Peyer's patch (tissue), 4 donors: ENCODE measurements at regions not wholly inside any gene's neighbourhood (a gene's known extent, or its start where the extent isn't known, plus 50 kb on each side); places are given as distances from the start of the nearest gene placed in this dataset.

Experiments used
- POLR2A ChIP-seq, 2 donors: fragments of 450-650 bp; IDR thresholded peaks; one replicate each; pipeline ENCODE4 v1.5.1; 2017; ENCODE audit warnings: antibody characterized with exemption in 2 of 2, mild to moderate bottlenecking in 2 of 2, moderate library complexity in 2 of 2
- TF ChIP-seq, protein P1 (sequence below), 6 experiments: fragments of 450-650 bp in 4 of 6; fragments of 200-600 bp in 2 of 6; sonication (generic) in 1 of 6; IDR thresholded peaks; one replicate each; pipeline ENCODE4 v1.5.1; 2017 to 2019; ENCODE audit warnings: antibody characterized with exemption in 6 of 6, mild to moderate bottlenecking in 3 of 6, moderate library complexity in 1 of 6

DNA sequence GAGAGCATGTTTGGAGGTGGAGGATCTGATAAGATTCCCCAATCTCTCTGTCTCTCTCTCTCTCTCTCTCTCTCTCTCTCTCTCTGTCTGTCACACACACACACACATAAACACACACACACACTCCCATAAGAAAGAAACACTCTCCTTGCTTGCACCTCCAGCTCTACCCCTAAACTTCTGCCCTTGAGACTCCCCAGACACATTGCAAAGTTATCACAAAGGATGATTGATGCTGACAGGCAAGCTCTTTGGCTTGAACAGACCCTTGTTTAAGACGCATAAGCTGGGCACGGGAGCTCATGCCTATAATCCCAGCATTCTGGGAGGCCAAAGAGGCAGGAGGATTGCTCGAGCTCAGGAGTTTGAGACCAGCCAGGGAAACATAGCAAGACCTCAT lies 78.2 kb downstream of the NAV1 start:
- TF ChIP-seq, protein P1, sequence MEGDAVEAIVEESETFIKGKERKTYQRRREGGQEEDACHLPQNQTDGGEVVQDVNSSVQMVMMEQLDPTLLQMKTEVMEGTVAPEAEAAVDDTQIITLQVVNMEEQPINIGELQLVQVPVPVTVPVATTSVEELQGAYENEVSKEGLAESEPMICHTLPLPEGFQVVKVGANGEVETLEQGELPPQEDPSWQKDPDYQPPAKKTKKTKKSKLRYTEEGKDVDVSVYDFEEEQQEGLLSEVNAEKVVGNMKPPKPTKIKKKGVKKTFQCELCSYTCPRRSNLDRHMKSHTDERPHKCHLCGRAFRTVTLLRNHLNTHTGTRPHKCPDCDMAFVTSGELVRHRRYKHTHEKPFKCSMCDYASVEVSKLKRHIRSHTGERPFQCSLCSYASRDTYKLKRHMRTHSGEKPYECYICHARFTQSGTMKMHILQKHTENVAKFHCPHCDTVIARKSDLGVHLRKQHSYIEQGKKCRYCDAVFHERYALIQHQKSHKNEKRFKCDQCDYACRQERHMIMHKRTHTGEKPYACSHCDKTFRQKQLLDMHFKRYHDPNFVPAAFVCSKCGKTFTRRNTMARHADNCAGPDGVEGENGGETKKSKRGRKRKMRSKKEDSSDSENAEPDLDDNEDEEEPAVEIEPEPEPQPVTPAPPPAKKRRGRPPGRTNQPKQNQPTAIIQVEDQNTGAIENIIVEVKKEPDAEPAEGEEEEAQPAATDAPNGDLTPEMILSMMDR (IDR thresholded peaks at IDR 0.05): no peak
- no peak for TF ChIP-seq POLR2A (IDR thresholded peaks at IDR 0.05)
